ENCODE measurements at regions not wholly inside any gene's neighbourhood (a gene's known extent, or its start where the extent isn't known, plus 50 kb on each side); places are given as distances from the start of the nearest gene placed in this dataset.
"Not testable (repeated sequence)": the region's sequence is repeated elsewhere in the genome, so short reads cannot be mapped to it uniquely, and the experiment has no call there.

- peak; percentile 51 for DNase-seq (ENCODE audit: low spot score)
Observed at GRCh38 chr3:30518181-30518864, 88.1 kb upstream of the TGFBR2 start.

GRCh38 chr3:30518872-30519271 lies 87.5 kb upstream of the TGFBR2 start:
- no peak for DNase-seq (ENCODE audit: low spot score)

GRCh38 chr3:30520699-30521098 lies 85.7 kb upstream of the TGFBR2 start:
- no peak for DNase-seq (ENCODE audit: low spot score)

GRCh38 chr3:30521156-30521715 lies 85.2 kb upstream of the TGFBR2 start:
- DNase-seq (ENCODE audit: low spot score), result no peak

- DNase-seq (ENCODE audit: low spot score), result no peak
Observed at GRCh38 chr3:30522476-30522875, 83.9 kb upstream of the TGFBR2 start.

GRCh38 chr3:30523366-30523765 lies 83.0 kb upstream of the TGFBR2 start:
- DNase-seq (ENCODE audit: low spot score), result no peak

- DNase-seq (ENCODE audit: low spot score), result no peak
Observed at GRCh38 chr3:30524357-30525040, 81.9 kb upstream of the TGFBR2 start.

GRCh38 chr3:30526031-30526430 lies 80.4 kb upstream of the TGFBR2 start:
- DNase-seq (ENCODE audit: low spot score), result peak; percentile 6

GRCh38 chr3:30527186-30527585 lies 79.2 kb upstream of the TGFBR2 start:
- DNase-seq (ENCODE audit: low spot score), result no peak

- no peak for DNase-seq (ENCODE audit: low spot score)
Observed at GRCh38 chr3:30527720-30528119, 78.7 kb upstream of the TGFBR2 start.

- no peak for DNase-seq (ENCODE audit: low spot score)
Observed at GRCh38 chr3:30530084-30530483, 76.3 kb upstream of the TGFBR2 start.

GRCh38 chr3:30531017-30531570 lies 75.3 kb upstream of the TGFBR2 start:
- DNase-seq (ENCODE audit: low spot score), result no peak

- no peak for DNase-seq (ENCODE audit: low spot score)
Observed at GRCh38 chr3:30535525-30535924, 70.9 kb upstream of the TGFBR2 start.

- DNase-seq (ENCODE audit: low spot score), result peak; percentile 40
Observed at GRCh38 chr3:30538791-30539190, 67.6 kb upstream of the TGFBR2 start.

GRCh38 chr3:30539206-30539605 lies 67.2 kb upstream of the TGFBR2 start:
- DNase-seq (ENCODE audit: low spot score), result peak; percentile 75

GRCh38 chr3:30539772-30540171 lies 66.6 kb upstream of the TGFBR2 start:
- no peak for DNase-seq (ENCODE audit: low spot score)

GRCh38 chr3:30541156-30541555 lies 65.2 kb upstream of the TGFBR2 start:
- not testable (repeated sequence) for DNase-seq (ENCODE audit: low spot score)

- DNase-seq (ENCODE audit: low spot score), result no peak
Observed at GRCh38 chr3:30542897-30543296, 63.5 kb upstream of the TGFBR2 start.

- peak; percentile 5 for DNase-seq (ENCODE audit: low spot score)
Observed at GRCh38 chr3:30544812-30545211, 61.6 kb upstream of the TGFBR2 start.

GRCh38 chr3:30546934-30547333 lies 59.5 kb upstream of the TGFBR2 start:
- no peak for DNase-seq (ENCODE audit: low spot score)

GRCh38 chr3:30547716-30548115 lies 58.7 kb upstream of the TGFBR2 start:
- no peak for DNase-seq (ENCODE audit: low spot score)

GRCh38 chr3:30548600-30548999 lies 57.8 kb upstream of the TGFBR2 start:
- peak; percentile 11 for DNase-seq (ENCODE audit: low spot score)

GRCh38 chr3:30549600-30549999 lies 56.8 kb upstream of the TGFBR2 start:
- DNase-seq (ENCODE audit: low spot score), result no peak

Measured in HT-29 (cell line).